Common myeloid progenitor, CD34-positive (primary cell): ENCODE measurements at regions not wholly inside any gene's neighbourhood (a gene's known extent, or its start where the extent isn't known, plus 50 kb on each side); places are given as distances from the start of the nearest gene placed in this dataset.

Experiments
- CTCF ChIA-PET: fragments of 350-600 bp; sonication (Branson Sonifier 250); formaldehyde crosslinking; loops from one replicate; lab custom pipeline; 2021; ENCODE audit warnings: antibody characterized with exemption; lab: Charles Lee
- POLR2A ChIA-PET: fragments of 350-600 bp; sonication (Branson Sonifier 250); formaldehyde crosslinking; loops from one replicate; lab custom pipeline; 2021; ENCODE audit warnings: antibody characterized with exemption; lab: Charles Lee
- DNase-seq, 3 donors: peaks; one replicate each; pipeline versions ENCODE4 v3.0.0 to v3.0.0-alpha.2; 2013
- H3K27ac ChIP-seq, 2 experiments: 1 replicate in 1 of 2; 2 replicates in 1 of 2; pipeline ENCODE4 v1.7.0; 2013; ENCODE audit warnings: inconsistent platforms in 2 of 2, low read length in 2 of 2, mild to moderate bottlenecking in 2 of 2, low read depth in 1 of 2, moderate library complexity in 1 of 2; ENCODE audit not compliant: severe bottlenecking in 2 of 2, insufficient read depth in 1 of 2, poor library complexity in 1 of 2
- H3K27me3 ChIP-seq, 5 experiments: replicated peaks in 2 of 5; 1 replicate in 3 of 5; 2 replicates in 2 of 5; pipeline versions ENCODE4 v1.6.1 to v1.7.0; 2013; ENCODE audit warnings: low read length in 4 of 5, mild to moderate bottlenecking in 2 of 5, moderate library complexity in 2 of 5, inconsistent platforms in 1 of 5; ENCODE audit not compliant: insufficient read depth in 5 of 5, control insufficient read depth in 4 of 5
- H3K36me3 ChIP-seq, 4 experiments: 1 replicate in 2 of 4; 2 replicates in 2 of 4; pipeline versions ENCODE4 v1.6.1 to v1.7.0; 2013; ENCODE audit warnings: low read length in 3 of 4, control low read depth in 1 of 4, mild to moderate bottlenecking in 1 of 4; ENCODE audit not compliant: control insufficient read depth in 4 of 4, insufficient read depth in 4 of 4
- H3K4me1 ChIP-seq, 4 experiments: 1 replicate in 3 of 4; 2 replicates in 1 of 4; pipeline versions ENCODE4 v1.6.1 to v1.7.1; 2013; ENCODE audit warnings: low read length in 3 of 4, mild to moderate bottlenecking in 3 of 4, control low read depth in 1 of 4, inconsistent platforms in 1 of 4, moderate library complexity in 1 of 4; ENCODE audit not compliant: control insufficient read depth in 4 of 4, insufficient read depth in 4 of 4; ENCODE audit errors: control extremely low read depth in 1 of 4
- H3K4me3 ChIP-seq, 7 experiments: 1 replicate in 4 of 7; 2 replicates in 3 of 7; pipeline versions ENCODE4 v1.5.1 to v1.7.0; 2013; ENCODE audit warnings: mild to moderate bottlenecking in 7 of 7, low read length in 6 of 7, moderate library complexity in 6 of 7, inconsistent platforms in 2 of 7, low read depth in 2 of 7, control low read depth in 1 of 7; ENCODE audit not compliant: insufficient read depth in 4 of 7, control insufficient read depth in 1 of 7; ENCODE audit errors: extremely low read depth in 1 of 7
- H3K9me3 ChIP-seq, 5 experiments: 1 replicate in 4 of 5; 2 replicates in 1 of 5; pipeline versions ENCODE4 v1.6.1 to v1.7.1; 2013; ENCODE audit warnings: low read length in 4 of 5, mild to moderate bottlenecking in 2 of 5, inconsistent platforms in 1 of 5, low read depth in 1 of 5, moderate library complexity in 1 of 5; ENCODE audit not compliant: control insufficient read depth in 4 of 5, insufficient read depth in 2 of 5; ENCODE audit errors: control extremely low read depth in 1 of 5
- WGBS: methylation state at CpG from one replicate; pipeline ENCODE4 v1.1.5; 2013; ENCODE audit not compliant: insufficient coverage; 5-methylcytosine and 5-hydroxymethylcytosine counted together

DNA sequence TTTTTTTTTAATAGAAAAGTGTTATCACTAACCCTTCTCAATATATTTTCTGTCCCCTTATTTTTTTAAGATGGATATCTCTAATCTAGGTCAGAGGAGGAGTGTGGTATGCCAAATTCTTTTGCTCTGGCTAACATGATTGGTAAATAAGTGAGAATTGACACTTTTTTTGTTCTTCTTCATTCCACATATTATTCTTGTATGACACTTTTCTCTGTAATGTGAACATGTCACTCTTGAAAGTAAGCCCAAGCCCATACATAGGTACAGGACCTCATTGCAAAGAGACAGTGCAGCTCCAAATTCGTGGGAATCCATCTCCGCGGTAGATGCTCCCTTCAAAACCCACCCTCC lies 142.5 kb upstream of the TCF21 start:
- WGBS, result no CpG with 5 or more reads among the region's 3 CpGs
- ChIA-PET POLR2A (no interaction called here), CTCF (no interaction called here)
- Histone ChIP-seq H3K27me3 (peaks cover 0 to 19% (median 3%) of the 10 kb centered on the region in 5 experiments), H3K4me3 (no peak overlapping the region), H3K36me3 (no peaks in the 10 kb centered on the region), H3K27ac (no peak overlapping the region), H3K9me3 (no peaks in the 10 kb centered on the region), H3K4me1 (no peaks in the 10 kb centered on the region)
- no peak for DNase-seq

DNA sequence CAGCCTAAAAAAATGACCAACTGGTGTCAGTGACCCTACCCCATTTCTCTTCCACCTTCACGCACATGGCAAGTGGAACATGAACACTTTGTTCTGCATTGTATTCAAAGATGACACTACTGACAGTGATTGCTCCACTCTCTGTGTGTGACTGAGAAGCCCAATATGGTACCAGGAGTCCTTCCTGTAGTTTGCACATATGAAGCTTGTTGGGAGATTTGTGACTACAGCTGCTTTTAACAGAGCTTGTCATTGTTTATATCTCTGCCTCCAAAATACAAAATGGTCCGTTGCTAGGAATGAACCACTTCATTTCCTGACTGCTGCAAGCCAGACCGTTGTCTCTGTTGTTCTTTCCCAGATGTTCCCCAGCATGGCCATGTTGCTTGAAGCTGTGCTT lies 140.3 kb upstream of the TCF21 start:
- no peak overlapping the region for H3K4me3 ChIP-seq
- H3K36me3 ChIP-seq, result no peaks in the 10 kb centered on the region
- no peaks in the 10 kb centered on the region for H3K9me3 ChIP-seq
- CTCF ChIA-PET, result no interaction called here
- WGBS, result 42% methylated on average over 2 of the region's 3 CpGs
- DNase-seq, result no peak
- H3K4me1 ChIP-seq, result no peaks in the 10 kb centered on the region
- POLR2A ChIA-PET, result no interaction called here
- no peak overlapping the region for H3K27ac ChIP-seq
- peaks cover 0 to 13% (median 3%) of the 10 kb centered on the region in 5 experiments for H3K27me3 ChIP-seq

DNA sequence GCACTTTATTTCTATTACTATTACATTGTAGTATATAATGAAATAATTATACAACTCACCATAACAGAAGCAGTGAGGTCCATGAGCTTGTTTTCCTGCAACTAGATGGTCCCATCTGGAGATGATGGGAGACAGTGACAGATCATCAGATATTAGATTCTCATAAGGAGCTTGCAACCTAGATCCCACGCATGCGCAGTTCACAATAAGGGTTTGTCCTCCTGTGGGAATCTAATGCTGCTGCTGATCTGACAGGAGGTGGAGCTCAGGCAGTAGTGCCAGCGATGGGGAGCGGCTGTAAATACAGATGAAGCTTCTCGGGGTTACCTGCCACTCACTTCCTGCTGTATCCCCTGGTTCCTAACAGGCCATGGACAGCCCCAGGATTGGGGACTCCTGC lies 139.5 kb upstream of the TCF21 start:
- Histone ChIP-seq H3K27me3 (peaks cover 0 to 12% (median 3%) of the 10 kb centered on the region in 5 experiments), H3K27ac (no peak overlapping the region), H3K9me3 (no peaks in the 10 kb centered on the region), H3K4me1 (no peaks in the 10 kb centered on the region), H3K36me3 (no peaks in the 10 kb centered on the region), H3K4me3 (no peak overlapping the region)
- ChIA-PET CTCF (no interaction called here), POLR2A (no interaction called here)
- 83% methylated on average over 4 of the region's 5 CpGs for WGBS
- DNase-seq, result no peak

DNA sequence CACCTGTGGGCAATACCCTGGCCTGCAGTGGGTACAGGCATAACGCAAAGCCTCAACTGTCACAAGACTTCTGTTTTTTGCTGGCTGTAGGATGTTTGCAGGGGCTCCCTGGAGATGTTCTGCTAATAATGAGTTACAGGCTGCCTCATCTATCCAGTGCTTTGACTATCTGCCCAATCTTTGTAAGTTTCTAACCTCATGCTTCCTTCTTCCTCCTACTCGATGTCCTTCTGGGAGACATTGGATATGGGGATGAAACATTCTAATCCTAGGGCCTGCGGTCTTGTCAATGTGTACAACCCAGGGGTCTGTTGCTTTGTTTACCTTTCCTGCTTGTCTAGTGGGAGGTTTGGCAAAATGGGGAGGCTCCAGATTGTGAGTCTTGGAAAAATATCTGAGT lies 136.8 kb upstream of the TCF21 start:
- no peak for DNase-seq
- no CpG with 5 or more reads among the region's 3 CpGs for WGBS
- ChIA-PET CTCF (no interaction called here), POLR2A (no interaction called here)
- H3K4me3 ChIP-seq, result no peak overlapping the region
- H3K27me3 ChIP-seq, result peaks cover 0 to 14% (median 6%) of the 10 kb centered on the region in 5 experiments
- H3K27ac ChIP-seq, result no peak overlapping the region
- H3K4me1 ChIP-seq, result no peaks in the 10 kb centered on the region
- H3K36me3 ChIP-seq, result no peaks in the 10 kb centered on the region
- no peaks in the 10 kb centered on the region for H3K9me3 ChIP-seq

DNA sequence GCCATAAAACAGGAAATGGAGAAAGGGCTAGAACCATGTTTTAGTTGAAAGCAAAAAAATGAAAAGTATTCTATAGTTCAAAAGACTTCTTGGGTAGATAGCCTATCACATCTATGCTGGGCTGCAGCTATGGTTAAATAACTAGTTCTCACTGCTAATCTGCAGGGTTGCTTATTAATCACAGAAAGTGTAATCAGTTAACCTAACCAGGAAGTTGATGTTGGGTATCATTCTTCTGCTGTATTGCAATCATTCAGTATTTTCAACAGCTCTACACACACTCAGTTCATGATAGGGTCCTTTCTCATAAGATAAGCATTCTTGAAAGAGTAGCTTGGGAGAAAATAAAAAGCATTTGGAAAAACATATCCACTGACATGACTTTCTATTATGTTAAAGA lies 135.2 kb upstream of the TCF21 start:
- CTCF ChIA-PET, result no interaction called here
- H3K27ac ChIP-seq, result no peak overlapping the region
- H3K36me3 ChIP-seq, result no peaks in the 10 kb centered on the region
- POLR2A ChIA-PET, result no interaction called here
- H3K9me3 ChIP-seq, result no peaks in the 10 kb centered on the region
- peaks cover 2 to 13% (median 6%) of the 10 kb centered on the region in 5 experiments for H3K27me3 ChIP-seq
- H3K4me3 ChIP-seq, result no peak overlapping the region
- H3K4me1 ChIP-seq, result no peaks in the 10 kb centered on the region
- DNase-seq, result no peak

DNA sequence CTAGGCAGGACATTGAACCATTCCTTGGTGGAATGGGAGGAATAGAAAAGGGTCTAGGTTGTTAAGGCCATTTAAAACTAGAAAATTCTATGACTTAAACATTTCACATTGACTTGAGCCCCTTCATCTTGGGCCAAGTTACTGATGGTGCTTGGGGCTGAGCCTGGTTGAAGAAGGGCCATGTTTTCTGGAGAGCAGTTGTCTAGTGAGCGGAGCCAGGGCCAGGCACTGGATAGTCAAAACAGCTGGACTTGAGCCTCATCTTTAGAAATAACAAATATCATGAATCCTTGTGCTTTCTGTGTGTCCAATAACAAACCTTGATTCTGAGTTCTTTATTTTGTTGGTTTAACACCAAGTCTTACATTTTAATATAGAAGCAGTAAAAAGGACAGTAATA lies 134.6 kb upstream of the TCF21 start:
- no peak for DNase-seq
- Histone ChIP-seq H3K9me3 (no peaks in the 10 kb centered on the region), H3K4me3 (no peak overlapping the region), H3K27me3 (peaks cover 2 to 11% (median 7%) of the 10 kb centered on the region in 5 experiments), H3K4me1 (no peaks in the 10 kb centered on the region), H3K36me3 (no peaks in the 10 kb centered on the region), H3K27ac (no peak overlapping the region)
- 100% methylated on average over 1 of the region's 1 CpG for WGBS
- ChIA-PET POLR2A (no interaction called here), CTCF (no interaction called here)

DNA sequence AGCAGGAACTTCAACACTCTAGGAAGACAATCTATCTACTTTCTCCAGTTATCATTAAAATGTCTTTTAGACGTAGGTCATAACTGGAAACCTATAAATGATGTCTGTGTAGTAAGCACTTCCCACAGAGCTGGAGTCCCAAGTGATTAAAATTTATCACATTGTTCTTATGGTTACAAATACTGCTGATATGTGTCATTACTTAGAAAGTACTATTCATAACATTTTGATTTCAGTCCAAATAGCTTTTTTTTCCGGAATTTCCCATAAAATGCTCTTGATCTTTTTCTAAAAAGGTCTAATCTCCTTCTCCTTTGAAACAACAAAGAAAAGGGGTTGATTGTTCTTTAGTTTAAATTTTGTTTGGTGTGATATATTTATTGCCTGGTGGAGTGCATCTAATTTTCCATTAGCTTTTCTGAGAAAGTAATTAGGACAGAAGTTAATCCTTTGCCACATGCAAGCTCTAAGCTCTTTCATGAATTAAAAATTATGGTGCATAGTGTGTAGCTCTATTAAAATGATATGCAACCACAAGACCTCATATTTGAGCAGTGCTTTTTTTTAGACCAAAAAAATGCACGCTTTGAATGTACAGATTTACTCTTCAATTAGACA lies 132.7 kb upstream of the TCF21 start:
- no peak for DNase-seq
- H3K4me3 ChIP-seq, result no peak overlapping the region
- H3K36me3 ChIP-seq, result no peaks in the 10 kb centered on the region
- peaks cover 2 to 13% (median 10%) of the 10 kb centered on the region in 5 experiments for H3K27me3 ChIP-seq
- no CpG with 5 or more reads among the region's 3 CpGs for WGBS
- no peak overlapping the region for H3K27ac ChIP-seq
- H3K9me3 ChIP-seq, result no peaks in the 10 kb centered on the region
- ChIA-PET CTCF (no interaction called here), POLR2A (interaction anchor here (0.6 kb wide), 1 partner anchor 19 kb away, joined by 3 read pairs; no protein-coding TSS in a partner anchor)
- H3K4me1 ChIP-seq, result no peaks in the 10 kb centered on the region
